ENCODE measurements at regions not wholly inside any gene's neighbourhood (a gene's known extent, or its start where the extent isn't known, plus 50 kb on each side); places are given as distances from the start of the nearest gene placed in this dataset.

DNA sequence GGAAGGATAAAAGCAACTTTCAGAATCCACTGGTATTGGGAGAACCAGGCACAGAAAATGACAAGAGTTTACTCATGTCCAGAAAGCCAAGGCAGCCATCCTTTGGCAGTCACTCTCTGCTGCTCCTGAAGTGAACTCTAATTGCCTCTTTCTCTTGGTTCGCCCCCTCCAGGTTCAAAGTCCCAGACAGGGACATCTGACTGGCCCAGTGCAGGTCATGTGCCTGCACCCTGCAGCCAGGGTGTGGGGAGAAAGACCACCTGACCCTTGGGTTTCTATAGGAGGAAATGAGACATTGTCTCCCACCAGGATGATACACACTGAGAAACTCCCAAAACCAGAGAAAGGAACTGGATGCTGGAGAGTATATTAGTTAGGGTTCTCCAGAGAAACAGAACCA, 103.9 kb upstream of the SYT6 start:
- no peak for TF ChIP-seq TAF1 (IDR thresholded peaks at IDR 0.05; ENCODE audit: borderline replicate concordance, low read depth, low read length)
- no peak for TF ChIP-seq NRF1 (IDR thresholded peaks at IDR 0.05; ENCODE audit: low read depth, low read length)
- TF ChIP-seq EP300 (IDR thresholded peaks at IDR 0.05; ENCODE audit: borderline replicate concordance in 1 of 2, low read depth in 1 of 2, low read length in 1 of 2), result no peak
- TF ChIP-seq MAX (IDR thresholded peaks at IDR 0.05; ENCODE audit: low read depth), result no peak
- TF ChIP-seq REST (IDR thresholded peaks at IDR 0.05; ENCODE audit: low read depth, low read length), result no peak
- TF ChIP-seq FOSL2 (IDR thresholded peaks at IDR 0.05; ENCODE audit: borderline replicate concordance, low read depth), result no peak
- TF ChIP-seq, protein P1, sequence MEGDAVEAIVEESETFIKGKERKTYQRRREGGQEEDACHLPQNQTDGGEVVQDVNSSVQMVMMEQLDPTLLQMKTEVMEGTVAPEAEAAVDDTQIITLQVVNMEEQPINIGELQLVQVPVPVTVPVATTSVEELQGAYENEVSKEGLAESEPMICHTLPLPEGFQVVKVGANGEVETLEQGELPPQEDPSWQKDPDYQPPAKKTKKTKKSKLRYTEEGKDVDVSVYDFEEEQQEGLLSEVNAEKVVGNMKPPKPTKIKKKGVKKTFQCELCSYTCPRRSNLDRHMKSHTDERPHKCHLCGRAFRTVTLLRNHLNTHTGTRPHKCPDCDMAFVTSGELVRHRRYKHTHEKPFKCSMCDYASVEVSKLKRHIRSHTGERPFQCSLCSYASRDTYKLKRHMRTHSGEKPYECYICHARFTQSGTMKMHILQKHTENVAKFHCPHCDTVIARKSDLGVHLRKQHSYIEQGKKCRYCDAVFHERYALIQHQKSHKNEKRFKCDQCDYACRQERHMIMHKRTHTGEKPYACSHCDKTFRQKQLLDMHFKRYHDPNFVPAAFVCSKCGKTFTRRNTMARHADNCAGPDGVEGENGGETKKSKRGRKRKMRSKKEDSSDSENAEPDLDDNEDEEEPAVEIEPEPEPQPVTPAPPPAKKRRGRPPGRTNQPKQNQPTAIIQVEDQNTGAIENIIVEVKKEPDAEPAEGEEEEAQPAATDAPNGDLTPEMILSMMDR (IDR thresholded peaks at IDR 0.05), result no peak
- no peak for TF ChIP-seq MEF2A (IDR thresholded peaks at IDR 0.05; ENCODE audit: borderline replicate concordance, low read depth)
- no peak for TF ChIP-seq SIN3A (IDR thresholded peaks at IDR 0.05; ENCODE audit: borderline replicate concordance, low read depth, low read length)
- no peak for TF ChIP-seq YY1 (IDR thresholded peaks at IDR 0.05; ENCODE audit: low read depth)
